ENCODE measurements at regions not wholly inside any gene's neighbourhood (a gene's known extent, or its start where the extent isn't known, plus 50 kb on each side); places are given as distances from the start of the nearest gene placed in this dataset.

- Histone ChIP-seq H3K4me3 (ENCODE audit: low read depth, low read length, poor library complexity, severe bottlenecking) (no peak overlapping the region), H4K20me1 (ENCODE audit: insufficient read depth, low read length) (no peaks in the 10 kb centered on the region), H3K4me1 (ENCODE audit: insufficient read depth, low read length, severe bottlenecking) (no peaks in the 10 kb centered on the region), H3K36me3 (ENCODE audit: insufficient read depth, low read length) (no peaks in the 10 kb centered on the region), H3K9ac (ENCODE audit: low read length) (no peak overlapping the region), H3K79me2 (ENCODE audit: insufficient read depth, low read length) (no peaks in the 10 kb centered on the region), H3K4me2 (ENCODE audit: low read length) (no peak overlapping the region), H3F3A (ENCODE audit: insufficient read depth, low read length) (no peaks in the 10 kb centered on the region), H3K27me3 (ENCODE audit: insufficient read depth, low read length) (0 out of 2 replicates have a peak, but pooled peaks cover 8% of the 10 kb centered on the region), H3K9me3 (ENCODE audit: low read length) (no peaks in the 10 kb centered on the region), H2AFZ (ENCODE audit: low read length) (no peak overlapping the region), H3K27ac (ENCODE audit: low read depth, low read length, poor library complexity, severe bottlenecking) (no peak overlapping the region), H3K9me2 (ENCODE audit: low read depth, low read length) (no peaks in the 10 kb centered on the region)
- TF ChIP-seq, protein P1, sequence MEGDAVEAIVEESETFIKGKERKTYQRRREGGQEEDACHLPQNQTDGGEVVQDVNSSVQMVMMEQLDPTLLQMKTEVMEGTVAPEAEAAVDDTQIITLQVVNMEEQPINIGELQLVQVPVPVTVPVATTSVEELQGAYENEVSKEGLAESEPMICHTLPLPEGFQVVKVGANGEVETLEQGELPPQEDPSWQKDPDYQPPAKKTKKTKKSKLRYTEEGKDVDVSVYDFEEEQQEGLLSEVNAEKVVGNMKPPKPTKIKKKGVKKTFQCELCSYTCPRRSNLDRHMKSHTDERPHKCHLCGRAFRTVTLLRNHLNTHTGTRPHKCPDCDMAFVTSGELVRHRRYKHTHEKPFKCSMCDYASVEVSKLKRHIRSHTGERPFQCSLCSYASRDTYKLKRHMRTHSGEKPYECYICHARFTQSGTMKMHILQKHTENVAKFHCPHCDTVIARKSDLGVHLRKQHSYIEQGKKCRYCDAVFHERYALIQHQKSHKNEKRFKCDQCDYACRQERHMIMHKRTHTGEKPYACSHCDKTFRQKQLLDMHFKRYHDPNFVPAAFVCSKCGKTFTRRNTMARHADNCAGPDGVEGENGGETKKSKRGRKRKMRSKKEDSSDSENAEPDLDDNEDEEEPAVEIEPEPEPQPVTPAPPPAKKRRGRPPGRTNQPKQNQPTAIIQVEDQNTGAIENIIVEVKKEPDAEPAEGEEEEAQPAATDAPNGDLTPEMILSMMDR (IDR thresholded peaks at IDR 0.05; ENCODE audit: low read length) = no peak
- TF ChIP-seq EZH2 (IDR thresholded peaks at IDR 0.05; ENCODE audit: borderline replicate concordance, low read length) = no peak
Measured at GRCh38 chr6:99091985-99092384, 144.2 kb upstream of the FBXL4 start.

GRCh38 chr6:99080191-99080590 lies 132.4 kb upstream of the FBXL4 start:
- no peak overlapping the region for H3K9ac ChIP-seq (ENCODE audit: low read length)

GRCh38 chr6:99079058-99079457 lies 131.3 kb upstream of the FBXL4 start:
- no peaks in the 10 kb centered on the region for H3K9me3 ChIP-seq (ENCODE audit: low read length)
- TF ChIP-seq, protein P1 (IDR thresholded peaks at IDR 0.05; ENCODE audit: low read length) = no peak
- no peak for TF ChIP-seq EZH2 (IDR thresholded peaks at IDR 0.05; ENCODE audit: borderline replicate concordance, low read length)

More at GRCh38 chr6:99080191-99080590, 132.4 kb upstream of the FBXL4 start:
- H3F3A ChIP-seq (ENCODE audit: insufficient read depth, low read length) = no peaks in the 10 kb centered on the region
- no peaks in the 10 kb centered on the region for H4K20me1 ChIP-seq (ENCODE audit: insufficient read depth, low read length)
- no peak overlapping the region for H3K27ac ChIP-seq (ENCODE audit: low read depth, low read length, poor library complexity, severe bottlenecking)
- no peaks in the 10 kb centered on the region for H3K79me2 ChIP-seq (ENCODE audit: insufficient read depth, low read length)
- H3K36me3 ChIP-seq (ENCODE audit: insufficient read depth, low read length) = no peaks in the 10 kb centered on the region
- no peaks in the 10 kb centered on the region for H3K9me2 ChIP-seq (ENCODE audit: low read depth, low read length)
- H3K27me3 ChIP-seq (ENCODE audit: insufficient read depth, low read length) = no peaks in the 10 kb centered on the region
- no peaks in the 10 kb centered on the region for H3K9me3 ChIP-seq (ENCODE audit: low read length)
- H3K4me1 ChIP-seq (ENCODE audit: insufficient read depth, low read length, severe bottlenecking) = no peaks in the 10 kb centered on the region
- no peak overlapping the region for H3K4me3 ChIP-seq (ENCODE audit: low read depth, low read length, poor library complexity, severe bottlenecking)
- no peak overlapping the region for H3K4me2 ChIP-seq (ENCODE audit: low read length)
- no peak for TF ChIP-seq EZH2 (IDR thresholded peaks at IDR 0.05; ENCODE audit: borderline replicate concordance, low read length)
- TF ChIP-seq, protein P1 (IDR thresholded peaks at IDR 0.05; ENCODE audit: low read length) = no peak
- no peak overlapping the region for H2AFZ ChIP-seq (ENCODE audit: low read length)

More at GRCh38 chr6:99079058-99079457, 131.3 kb upstream of the FBXL4 start:
- no peak overlapping the region for H2AFZ ChIP-seq (ENCODE audit: low read length)
- H3K4me3 ChIP-seq (ENCODE audit: low read depth, low read length, poor library complexity, severe bottlenecking) = no peak overlapping the region
- no peaks in the 10 kb centered on the region for H4K20me1 ChIP-seq (ENCODE audit: insufficient read depth, low read length)
- H3K9ac ChIP-seq (ENCODE audit: low read length) = no peak overlapping the region
- no peak overlapping the region for H3K27ac ChIP-seq (ENCODE audit: low read depth, low read length, poor library complexity, severe bottlenecking)
- no peaks in the 10 kb centered on the region for H3K79me2 ChIP-seq (ENCODE audit: insufficient read depth, low read length)
- no peak overlapping the region for H3K4me2 ChIP-seq (ENCODE audit: low read length)
- no peaks in the 10 kb centered on the region for H3K36me3 ChIP-seq (ENCODE audit: insufficient read depth, low read length)
- no peaks in the 10 kb centered on the region for H3K4me1 ChIP-seq (ENCODE audit: insufficient read depth, low read length, severe bottlenecking)
- H3K27me3 ChIP-seq (ENCODE audit: insufficient read depth, low read length) = no peaks in the 10 kb centered on the region
- H3K9me2 ChIP-seq (ENCODE audit: low read depth, low read length) = no peaks in the 10 kb centered on the region
- no peaks in the 10 kb centered on the region for H3F3A ChIP-seq (ENCODE audit: insufficient read depth, low read length)

Measured in OCI-LY1 (cell line).